COLO829 (cell line): ENCODE measurements at regions not wholly inside any gene's neighbourhood (a gene's known extent, or its start where the extent isn't known, plus 50 kb on each side); places are given as distances from the start of the nearest gene placed in this dataset.
"Not testable (repeated sequence)": the region's sequence is repeated elsewhere in the genome, so short reads cannot be mapped to it uniquely, and the experiment has no call there.

Experiments used
- DNase-seq: peaks from one replicate; pipeline ENCODE4 v3.0.0; 2012; ENCODE audit warnings: low spot score

DNA sequence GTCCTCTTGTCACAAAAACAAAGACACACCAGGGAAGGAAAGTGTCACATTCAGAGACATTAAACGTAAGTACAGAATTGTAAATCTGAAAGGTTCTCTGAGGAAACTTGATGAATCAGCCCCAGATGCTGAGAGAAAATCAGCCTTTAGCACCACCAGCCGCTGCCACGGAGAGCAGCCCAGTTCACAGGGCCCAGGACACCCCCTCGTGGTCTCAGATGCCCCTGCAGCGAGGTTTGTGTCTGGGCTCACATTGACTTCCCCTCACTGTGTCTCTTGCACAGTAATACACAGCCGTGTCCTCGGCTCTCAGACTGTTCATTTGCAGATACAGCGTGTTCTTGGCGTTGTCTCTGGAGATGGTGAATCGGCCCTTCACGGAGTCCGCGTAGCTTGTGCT is 1283.8 kb downstream of the TMEM121 start:
- DNase-seq: not testable (repeated sequence)

DNA sequence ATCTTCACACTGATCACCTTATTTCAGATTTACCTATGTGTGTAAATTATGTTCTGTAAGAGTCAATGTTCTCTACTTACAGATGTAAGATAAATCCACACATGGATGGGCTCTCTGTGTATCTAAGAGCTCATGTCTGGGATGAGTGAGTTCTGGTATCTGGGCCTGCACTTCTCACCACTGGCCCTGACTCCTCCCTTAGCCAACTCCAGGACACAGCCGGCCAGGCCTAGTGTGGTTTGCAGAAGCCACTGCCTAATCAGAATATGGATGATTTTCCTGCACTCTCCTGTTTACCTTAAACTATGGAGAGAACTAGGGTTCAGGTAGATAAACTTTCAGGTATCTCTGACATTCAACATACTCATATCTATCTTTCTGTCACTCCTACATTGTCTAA is 1284.8 kb downstream of the TMEM121 start:
- no peak for DNase-seq

DNA sequence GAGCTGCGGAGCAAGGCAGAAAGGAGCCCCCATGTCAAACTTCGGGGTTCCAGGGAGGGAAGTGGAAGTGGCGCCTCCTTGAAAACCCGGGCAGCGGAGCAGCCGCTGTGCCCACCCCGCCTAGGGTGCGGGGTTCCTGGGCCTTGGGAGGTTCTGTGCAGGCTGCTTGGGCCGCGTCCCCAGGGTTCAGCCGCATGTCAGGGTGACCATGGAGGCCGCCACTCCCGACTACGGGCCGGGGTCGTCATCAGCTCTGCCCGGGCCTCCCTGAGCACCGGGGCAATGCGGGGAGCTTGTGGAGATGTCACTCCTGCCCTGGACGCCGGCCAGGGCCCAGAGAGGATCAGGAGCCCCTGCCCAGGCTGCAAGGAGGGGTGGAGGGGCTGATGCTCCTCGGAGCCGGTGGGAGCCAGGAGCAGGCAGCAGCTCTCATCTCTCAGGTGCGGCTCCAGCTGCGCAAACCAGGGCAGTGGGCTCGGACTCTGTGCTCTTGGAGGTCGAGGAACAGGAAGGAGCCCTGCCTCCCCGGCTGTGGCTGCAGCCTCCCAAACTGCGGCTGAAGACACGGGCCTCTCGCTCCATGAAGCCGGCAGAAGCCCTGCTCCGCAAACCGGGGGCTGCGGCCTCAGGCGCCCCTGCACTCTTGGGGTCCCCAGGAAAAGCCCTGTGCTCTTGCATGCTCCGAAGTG is 1286.5 kb downstream of the TMEM121 start:
- no peak for DNase-seq

DNA sequence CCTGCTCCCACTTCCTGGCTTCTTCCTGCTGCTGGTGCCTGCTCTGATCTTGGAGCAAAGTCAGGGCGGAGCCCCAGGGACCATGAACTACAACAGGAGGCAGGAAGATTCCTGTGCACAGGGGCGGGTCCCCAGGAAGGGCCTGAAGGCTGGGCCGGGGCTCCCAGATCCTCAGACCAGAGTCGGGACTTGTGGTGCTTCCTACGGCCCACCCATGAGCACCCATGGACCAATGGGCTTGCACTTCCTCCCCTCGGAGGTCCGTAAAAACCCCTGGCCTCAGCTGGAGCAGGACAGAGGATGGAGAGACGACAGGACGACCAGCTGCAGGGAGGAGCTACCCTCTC is 1287.1 kb downstream of the TMEM121 start:
- no peak for DNase-seq

DNA sequence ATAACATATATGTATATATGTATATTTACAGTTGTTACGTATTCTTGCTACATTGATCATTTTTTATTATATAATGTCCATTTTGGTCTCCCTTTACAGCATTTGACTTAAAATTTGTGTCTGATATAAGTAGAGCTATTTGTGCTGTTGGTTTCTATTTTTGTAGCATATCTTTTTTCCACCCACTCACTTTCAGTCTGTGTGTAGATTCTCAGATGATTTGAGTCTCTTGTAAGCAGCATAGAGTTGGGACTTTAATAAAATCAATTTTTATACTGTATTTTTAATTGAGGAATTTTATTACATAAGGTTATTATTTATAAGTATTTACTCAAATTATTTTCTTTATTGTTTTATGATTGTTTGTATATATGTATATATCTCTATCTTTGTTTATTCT is 1293.7 kb downstream of the TMEM121 start:
- DNase-seq: no peak

DNA sequence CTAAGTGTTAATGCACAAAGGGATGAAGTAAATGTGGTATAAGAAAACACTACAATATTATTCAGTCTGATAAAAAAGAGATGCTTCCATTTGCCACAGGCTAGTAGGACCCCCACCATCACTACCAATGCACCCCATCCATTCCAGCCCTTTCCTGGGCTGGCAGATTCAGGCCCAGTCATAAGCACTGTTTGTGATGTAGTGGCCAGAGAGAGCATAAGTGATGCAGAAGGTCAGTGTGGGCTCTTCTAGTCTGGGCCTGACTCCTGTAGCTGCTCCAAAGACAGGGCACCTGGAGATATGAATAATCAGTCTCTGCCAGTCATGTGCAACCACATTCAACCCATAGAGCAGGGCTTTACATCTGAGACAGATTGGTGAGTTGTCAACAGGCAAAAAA is 1294.7 kb downstream of the TMEM121 start:
- no peak for DNase-seq

DNA sequence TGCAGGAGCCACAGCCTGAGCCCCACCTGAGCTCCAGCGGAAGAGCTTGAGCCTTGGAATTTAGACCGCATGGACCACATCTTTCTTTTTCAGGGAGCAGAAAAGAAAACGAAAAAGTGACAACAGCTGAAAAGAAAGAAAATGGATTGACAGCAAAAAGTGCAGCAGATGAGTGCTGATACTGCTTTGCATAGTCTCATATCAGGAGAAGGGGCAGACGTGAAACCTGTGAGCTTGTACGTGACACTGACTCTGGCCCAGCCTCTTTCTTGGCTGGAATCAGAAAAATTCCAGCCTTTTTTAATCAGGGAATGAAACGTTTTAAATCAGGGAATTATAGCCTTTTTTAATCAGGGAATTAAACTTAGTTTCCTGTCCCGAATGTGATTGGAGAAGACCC is 1296.5 kb downstream of the TMEM121 start:
- no peak for DNase-seq

DNA sequence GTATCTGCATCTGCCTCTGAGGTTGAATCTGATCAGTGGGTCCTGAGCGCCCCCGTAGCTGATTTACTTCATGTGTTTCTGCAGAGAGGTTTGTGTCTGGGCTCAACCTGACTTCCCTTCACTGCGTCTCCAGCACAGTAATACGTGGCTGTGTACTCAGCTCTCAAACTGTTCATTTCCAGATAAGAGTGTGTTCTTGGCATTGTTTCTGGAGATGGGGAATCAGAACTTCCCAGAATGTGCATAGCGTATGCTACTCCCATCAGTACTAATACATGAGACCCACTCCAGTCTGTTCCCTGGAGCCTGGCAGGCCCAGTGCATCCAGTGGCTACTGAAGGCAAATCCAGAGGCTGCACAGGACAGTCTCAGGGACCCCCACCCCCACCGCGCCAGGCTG is 1297.2 kb downstream of the TMEM121 start:
- no peak for DNase-seq

DNA sequence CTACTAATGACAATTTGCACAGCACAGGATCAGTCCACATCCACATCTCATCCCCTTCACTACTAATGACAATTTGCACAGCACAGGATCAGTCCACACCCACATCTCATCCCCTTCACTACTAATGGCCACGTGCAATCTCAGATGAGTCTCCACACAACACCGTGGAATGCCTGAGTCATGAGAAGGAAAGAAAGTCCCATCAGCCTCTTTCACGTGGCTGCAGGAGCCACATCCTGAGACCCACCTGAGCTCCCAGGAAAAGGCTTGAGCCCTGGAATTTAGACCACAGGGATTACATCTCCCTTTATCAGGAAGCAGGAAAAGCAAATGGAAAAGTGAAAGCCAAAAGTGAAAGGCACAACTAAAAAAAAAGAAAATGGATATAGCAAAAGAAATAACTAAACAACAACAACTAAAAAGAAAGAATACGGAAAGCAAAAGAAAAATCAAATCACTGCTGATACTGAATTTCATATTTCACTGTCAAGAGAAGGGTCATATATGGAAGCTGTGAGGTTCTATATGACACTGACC is 1300.5 kb downstream of the TMEM121 start:
- DNase-seq: no peak

DNA sequence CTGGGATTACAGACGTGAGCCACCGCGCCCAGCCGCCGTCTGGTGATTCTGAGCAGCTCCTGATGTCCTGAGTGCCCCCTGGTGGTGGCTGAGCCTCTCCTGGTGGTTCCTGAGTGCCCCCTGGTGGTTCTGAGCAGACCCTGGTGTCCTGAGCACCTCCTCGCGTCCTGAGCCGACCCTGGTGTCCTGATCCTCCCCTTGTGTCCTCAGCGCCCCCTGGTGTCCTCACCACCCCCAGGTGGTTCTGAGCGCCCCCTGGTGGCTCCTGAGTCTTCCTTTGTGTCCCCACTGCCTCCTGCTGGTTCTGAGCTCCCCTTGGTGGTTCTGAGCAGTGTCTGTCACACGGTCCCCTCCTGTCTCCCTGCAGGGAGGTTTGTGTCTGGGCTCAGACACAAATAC is 1304.9 kb downstream of the TMEM121 start:
- DNase-seq: no peak

DNA sequence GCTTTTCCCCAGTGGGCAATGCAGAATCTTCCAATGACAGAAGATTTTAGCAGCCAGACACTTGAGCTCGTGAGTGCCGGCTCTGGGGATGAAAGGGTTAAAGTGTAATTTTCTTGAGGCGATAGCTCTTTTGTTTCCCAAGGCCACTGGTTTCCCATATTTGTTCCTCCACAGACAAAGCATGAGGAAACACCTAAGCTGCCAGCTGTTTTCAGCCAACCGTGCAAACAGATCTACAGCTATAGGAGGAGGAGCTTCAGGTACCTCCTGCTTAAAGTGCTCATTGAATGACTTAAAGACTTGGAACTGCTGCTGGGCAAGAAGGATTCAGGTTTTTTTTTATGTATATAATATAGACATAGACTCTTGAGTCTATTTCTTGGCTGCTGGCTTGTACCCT is 1311.5 kb downstream of the TMEM121 start:
- no peak for DNase-seq

DNA sequence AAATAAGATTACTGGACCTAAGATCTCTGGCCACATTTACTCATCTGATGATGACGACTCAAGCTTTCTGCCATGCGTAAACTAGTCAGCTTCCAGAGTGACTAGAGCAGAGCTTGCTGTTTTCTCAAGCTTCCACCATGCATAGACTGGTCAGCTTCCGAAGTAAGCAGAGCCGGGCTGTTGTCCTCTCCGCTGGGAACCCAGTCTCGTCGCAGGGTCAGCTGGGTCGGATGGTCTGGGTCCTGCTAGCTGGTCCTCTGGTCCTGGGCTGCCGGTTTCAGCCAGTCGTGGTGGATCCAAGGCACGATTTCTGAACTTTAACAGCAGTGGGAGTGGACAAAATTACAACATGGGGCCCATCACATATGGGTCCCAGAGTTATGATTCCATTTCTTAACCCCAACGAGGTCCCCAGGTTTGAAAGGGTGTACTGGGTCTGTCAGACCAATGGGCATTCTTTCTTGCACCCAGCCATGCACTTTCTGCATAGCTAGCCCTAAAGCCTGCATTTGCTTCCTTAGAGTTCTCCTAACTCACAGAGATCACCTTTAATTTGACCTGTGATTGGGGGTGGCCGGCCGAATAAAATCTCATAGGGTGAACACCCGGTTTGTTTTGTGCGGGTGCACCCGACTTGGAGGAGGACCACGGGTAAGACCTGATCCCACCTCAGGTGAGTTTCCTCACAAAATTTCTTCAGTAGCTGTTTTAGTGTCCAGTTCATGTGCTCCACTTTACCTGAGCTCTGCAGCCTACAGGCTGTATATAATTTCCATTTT is 1312.8 kb downstream of the TMEM121 start:
- DNase-seq: no peak

DNA sequence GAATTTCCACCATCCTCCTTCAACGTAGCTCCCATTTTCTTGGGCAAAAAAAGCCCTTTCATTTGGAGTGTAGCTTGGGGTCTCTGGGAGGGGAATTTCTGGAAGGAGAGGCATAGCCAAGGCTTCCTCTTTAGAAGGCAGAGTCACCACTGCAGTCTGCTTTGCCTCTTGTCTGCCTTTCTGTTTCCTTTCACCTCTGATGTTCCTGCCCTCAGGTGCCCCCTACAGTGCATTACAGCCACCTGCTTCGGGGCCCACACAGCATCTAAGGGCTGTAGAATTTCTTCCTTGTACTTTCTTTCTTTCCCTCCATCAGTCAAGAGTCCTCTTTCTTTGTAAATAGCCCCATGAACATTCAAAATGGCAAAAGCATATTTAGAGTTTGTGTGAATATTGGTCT is 1313.9 kb downstream of the TMEM121 start:
- DNase-seq: no peak

DNA sequence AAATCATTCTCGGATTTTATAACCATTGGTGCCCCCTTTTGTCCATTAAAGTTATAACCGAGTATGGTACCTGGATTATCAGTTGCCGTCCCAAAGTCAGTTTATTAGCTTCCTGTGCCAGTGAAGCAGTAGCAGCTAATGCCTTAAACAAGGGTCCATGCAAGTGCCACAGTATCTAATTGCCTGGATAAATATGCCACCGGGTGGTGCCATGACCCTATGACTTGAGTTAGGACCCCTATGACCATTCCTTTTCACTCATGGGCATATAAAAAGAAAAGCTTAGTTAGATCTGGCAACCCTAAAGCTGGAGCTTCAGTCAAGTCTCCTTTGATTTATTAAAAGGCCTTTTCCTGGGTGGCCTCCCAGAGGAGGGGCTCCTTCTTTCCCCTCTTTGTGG is 1314.6 kb downstream of the TMEM121 start:
- no peak for DNase-seq

DNA sequence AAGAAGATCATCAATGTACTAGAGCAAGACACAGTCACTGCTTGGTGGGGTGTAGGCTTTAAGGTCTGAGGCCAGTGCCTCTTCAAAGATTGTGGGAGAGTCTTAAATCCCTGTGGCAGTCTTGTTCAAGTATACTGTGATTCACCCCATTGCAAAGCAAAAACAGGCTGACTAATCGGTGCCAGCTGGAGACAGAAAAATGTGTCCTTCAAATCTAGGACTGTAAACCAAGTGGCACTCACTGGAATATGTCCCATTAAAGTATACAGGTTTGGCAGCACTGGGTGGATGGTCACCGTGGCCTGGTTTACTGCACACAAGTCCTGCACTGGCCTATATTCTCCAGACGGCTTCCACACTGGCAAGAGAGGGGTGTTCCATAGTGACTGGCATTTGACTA is 1315.3 kb downstream of the TMEM121 start:
- DNase-seq: no peak

DNA sequence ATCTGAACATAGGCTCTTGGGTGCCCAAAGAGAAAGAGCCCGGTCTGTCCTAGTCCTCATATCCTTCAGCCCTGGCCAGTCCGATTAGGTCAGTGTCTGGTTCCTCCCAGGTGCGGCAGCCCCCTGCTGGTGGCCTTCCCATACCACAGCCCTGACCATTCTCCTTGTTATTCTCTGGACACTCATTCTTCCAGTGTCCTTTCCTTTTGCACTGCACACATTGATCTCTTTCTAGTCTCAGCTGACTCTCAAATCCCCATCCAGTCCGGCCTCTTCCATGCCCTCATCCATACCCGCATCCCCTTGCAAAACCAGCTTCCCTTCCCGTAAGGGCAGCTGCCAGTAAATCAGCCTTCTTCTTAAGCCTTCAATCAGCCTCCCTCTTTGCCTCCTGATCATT is 1316.3 kb downstream of the TMEM121 start:
- DNase-seq: no peak

DNA sequence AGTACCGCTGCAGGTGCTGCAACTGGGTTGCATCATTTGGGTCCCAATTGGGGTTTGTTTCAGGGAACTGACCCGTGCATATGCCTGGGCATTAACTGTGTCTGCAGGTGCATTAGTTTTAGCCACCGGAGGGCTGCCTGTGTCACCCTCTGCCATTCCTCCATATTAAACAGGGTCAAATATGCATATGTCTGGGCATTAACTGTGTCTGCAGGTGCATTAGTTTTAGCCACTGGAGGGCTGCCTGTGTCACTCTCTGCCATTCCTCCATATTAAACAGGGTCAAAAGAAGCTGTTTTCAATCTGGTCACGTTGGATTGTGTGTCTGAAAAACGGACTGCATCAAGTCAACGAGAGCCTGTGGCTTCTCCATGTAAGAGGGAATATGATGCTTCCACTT is 1317.0 kb downstream of the TMEM121 start:
- DNase-seq: no peak

DNA sequence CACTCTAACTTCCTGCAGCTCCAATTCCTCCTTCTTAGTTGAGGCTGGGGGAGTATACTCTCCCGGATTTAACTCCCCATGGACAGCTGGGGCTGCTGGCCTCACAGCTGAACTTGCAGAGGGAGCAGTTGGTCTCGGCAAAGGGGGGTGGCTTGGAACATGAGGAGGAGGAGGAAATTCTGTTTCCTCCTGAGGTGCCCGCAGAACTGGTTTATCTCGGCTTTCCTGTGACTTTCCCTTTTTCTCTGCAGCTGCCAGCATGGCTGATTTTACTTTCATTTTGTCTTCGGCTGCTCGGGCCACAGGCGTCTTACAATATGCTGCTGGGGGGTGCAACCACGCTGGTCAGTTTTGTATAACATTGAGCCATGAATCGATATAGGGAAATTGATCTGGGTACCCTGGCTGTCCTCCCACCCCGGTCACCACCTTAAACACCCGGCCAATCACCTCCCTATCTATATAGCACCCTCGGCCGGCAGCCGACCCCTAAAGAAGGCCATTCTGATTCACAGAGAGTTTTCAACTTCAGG is 1317.6 kb downstream of the TMEM121 start:
- DNase-seq: no peak

DNA sequence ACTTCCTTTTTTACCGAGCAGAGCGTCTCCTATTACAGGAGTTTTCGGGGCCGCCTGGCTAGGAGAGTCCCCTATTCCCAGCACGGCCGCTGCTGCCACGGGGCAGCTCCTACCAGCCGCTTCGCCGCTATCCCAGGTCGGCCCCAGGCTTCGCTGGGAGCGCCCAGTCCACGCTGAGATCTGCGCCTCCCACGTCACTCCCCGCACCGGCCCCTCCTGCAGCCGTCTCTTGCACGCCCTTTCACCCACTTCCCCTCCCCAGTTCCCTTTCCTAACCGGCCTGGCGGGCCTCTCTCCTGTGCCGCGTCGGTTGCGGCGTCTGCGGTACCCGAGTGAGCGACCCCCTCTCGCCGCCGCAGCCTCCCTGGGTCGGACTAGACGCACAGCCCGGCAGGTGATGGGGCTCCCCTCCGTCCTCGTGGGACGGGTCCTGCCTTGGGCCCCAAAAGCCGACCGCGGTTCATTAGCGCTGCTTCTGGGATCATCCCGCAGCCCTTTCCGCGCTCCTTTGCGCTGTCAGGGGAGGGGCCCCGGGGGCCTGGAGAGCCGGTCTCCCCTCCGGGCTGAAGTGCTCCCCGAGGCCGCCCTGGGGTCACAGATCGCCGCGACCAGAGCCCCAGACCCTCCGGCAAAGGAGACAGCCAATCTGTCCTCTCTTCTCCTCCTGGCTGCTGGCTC is 1318.4 kb downstream of the TMEM121 start:
- no peak for DNase-seq

DNA sequence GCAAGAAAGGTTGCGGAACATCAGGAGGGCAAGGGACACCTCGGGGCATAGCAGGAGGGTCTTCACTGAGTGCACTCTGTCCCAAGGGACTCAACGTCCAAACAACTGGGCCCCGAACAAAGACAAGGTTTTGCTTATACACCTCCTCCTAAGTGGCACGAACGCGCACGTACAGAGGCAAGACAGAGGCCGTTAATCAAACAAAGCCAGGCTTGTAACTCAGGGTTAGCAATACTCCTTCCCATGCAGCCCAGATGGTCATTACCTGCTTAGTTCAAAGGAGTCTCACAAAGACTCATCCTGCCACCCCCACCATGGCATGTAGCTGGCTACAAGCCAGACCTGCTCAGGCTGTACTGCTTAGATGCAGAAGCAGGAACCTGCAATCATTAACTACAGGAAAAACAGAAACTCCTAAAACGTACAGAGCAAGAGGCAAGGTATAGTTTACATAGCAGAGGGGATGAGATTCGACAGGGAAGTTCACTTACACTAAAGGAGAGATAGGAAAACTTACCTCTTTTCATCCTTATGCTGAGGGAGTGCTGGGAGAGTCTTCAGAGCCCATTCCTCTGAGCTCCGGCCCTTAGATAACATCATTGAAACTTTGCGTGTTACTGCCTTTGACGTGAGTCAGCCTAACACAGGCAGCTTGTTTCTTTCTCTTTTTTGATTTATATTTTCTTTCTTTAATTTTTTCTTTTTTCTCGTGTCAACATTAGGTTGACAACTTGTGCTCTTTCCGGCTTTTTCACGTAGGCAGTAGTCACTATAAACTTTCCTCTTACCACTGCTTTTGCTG is 1319.1 kb downstream of the TMEM121 start:
- DNase-seq: no peak

DNA sequence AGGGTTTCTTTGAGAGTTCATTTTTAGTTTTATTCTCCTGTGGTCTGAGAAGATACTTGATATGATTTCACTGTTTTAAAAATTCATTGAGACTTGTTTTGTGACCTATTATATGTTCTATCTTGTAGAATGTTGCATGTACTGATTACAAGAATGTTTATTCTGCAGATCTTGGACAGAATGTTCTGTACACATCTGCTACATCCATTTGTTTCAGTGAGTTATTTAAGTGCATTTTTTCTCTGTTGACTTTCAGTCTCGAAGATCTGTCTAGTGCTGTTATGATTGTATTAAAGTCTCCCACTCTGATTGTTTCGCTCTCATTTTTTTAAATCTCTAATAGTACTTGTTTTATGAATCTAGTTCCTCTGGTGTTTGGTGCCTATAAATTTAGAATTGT is 1319.8 kb downstream of the TMEM121 start:
- DNase-seq: no peak
